Fibroblast of villous mesenchyme (primary cell): ENCODE measurements at regions not wholly inside any gene's neighbourhood (a gene's known extent, or its start where the extent isn't known, plus 50 kb on each side); places are given as distances from the start of the nearest gene placed in this dataset.
A peak's percentile ranks its signal among the peaks of the same experiment; 100 is the strongest.

Experiments
- DNase-seq: peaks from one replicate; pipeline ENCODE4 v3.0.0-alpha.2; 2010; ENCODE audit warnings: low read depth
- H3K4me3 ChIP-seq: 2 replicates; pipeline ENCODE4 v1.5.1; 2011; ENCODE audit warnings: low read depth, mild to moderate bottlenecking, low read length
- TF ChIP-seq, protein P1 (sequence below): IDR thresholded peaks from 2 replicates; pipeline ENCODE4 v1.5.1; 2012; ENCODE audit warnings: low read depth, mild to moderate bottlenecking, low read length; ENCODE audit not compliant: insufficient read depth

DNA sequence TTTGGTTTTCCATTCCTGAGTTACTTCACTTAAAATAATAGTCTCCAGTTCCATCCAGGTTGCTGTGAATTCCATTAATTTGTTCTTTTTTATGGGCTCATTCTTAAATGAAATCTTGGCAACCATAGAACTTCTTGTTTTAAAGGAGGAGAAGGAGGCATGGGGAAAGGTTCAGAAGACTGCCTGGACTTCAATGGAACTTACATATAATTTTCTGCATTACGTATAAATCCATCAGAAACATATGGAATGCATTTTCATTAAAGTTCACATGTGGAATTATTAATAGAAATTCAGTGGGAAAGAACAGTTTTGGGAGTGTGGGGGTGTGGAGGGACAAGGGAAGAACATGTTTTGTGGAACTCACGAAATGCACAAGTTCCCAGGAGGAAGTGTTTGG is 176.6 kb upstream of the PRKCQ start:
- peak; percentile 13 for DNase-seq
- H3K4me3 ChIP-seq: no peak overlapping the region
- TF ChIP-seq, protein P1, sequence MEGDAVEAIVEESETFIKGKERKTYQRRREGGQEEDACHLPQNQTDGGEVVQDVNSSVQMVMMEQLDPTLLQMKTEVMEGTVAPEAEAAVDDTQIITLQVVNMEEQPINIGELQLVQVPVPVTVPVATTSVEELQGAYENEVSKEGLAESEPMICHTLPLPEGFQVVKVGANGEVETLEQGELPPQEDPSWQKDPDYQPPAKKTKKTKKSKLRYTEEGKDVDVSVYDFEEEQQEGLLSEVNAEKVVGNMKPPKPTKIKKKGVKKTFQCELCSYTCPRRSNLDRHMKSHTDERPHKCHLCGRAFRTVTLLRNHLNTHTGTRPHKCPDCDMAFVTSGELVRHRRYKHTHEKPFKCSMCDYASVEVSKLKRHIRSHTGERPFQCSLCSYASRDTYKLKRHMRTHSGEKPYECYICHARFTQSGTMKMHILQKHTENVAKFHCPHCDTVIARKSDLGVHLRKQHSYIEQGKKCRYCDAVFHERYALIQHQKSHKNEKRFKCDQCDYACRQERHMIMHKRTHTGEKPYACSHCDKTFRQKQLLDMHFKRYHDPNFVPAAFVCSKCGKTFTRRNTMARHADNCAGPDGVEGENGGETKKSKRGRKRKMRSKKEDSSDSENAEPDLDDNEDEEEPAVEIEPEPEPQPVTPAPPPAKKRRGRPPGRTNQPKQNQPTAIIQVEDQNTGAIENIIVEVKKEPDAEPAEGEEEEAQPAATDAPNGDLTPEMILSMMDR: no peak

DNA sequence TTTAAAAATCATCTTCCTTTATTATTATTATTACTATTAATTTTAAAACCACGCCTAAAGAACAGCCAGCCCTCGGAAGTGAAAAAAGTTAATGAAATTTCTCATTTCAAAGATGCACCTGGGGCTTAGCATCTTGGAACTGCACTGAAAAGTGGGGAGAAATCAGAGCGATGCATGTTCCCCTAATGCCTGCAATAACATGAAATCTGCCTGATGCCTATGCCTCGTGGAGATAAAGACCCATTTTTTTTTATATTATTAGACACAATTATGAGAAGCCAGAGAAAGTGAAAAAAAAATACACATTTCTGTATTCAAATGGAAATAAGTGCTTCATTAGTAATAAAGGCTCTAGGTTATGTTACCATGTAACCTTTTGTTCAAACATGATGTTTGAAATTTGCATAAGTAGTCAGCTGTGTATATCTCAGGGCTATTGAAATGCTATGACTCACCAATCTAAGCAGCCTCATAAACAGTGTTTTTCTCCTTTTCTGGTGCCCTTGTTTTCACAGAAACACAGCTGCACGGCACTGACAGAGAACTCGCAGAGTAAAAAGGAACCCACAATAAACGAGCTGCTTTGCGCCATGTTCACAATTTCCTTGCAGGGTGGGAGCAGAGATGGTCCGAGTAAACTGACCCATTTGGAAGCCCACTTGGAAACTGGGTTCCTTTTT is 175.8 kb upstream of the PRKCQ start:
- TF ChIP-seq, protein P1: no peak
- peak; percentile 94 for DNase-seq
- H3K4me3 ChIP-seq: no peak overlapping the region

DNA sequence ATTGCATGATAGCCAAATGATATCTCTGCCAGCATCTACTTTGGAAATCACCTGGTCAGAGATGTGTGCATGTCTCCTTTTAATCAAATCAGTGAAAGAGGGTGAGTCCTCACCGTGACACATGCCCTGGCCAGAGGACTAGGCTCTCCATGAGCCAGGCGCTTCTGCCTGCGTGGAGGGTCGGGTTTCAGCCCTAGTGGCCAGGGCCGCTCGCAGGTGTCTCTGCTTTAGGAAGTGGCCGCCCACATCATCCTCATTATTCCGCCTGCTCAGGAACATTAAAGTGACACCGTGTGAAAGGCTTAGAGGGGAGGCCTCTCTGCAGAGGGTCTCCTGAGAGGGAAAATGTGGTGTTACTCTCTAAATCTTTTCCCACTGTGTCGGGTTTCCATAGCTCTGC is 173.6 kb upstream of the PRKCQ start:
- TF ChIP-seq, protein P1: no peak
- DNase-seq: no peak
- H3K4me3 ChIP-seq: no peak overlapping the region

DNA sequence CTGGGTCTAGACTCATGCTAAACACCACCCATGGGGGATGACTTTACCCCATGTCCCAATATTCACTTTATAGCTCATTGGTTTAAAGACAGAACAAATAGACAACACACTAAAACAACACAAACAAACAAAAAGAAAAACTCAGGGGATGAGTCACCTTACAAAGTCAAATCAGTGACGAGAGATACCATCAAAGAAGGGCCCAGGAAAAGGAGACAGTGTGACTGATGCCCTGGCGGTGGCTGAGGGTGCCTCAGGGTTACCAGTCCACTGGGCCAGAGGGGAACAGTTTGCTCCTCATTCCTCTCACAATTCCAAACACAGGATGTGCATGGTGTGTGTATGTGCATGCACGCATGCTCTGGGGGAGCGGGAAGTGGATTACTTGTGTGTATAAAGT is 171.3 kb upstream of the PRKCQ start:
- TF ChIP-seq, protein P1: no peak
- H3K4me3 ChIP-seq: no peak overlapping the region
- DNase-seq: no peak

DNA sequence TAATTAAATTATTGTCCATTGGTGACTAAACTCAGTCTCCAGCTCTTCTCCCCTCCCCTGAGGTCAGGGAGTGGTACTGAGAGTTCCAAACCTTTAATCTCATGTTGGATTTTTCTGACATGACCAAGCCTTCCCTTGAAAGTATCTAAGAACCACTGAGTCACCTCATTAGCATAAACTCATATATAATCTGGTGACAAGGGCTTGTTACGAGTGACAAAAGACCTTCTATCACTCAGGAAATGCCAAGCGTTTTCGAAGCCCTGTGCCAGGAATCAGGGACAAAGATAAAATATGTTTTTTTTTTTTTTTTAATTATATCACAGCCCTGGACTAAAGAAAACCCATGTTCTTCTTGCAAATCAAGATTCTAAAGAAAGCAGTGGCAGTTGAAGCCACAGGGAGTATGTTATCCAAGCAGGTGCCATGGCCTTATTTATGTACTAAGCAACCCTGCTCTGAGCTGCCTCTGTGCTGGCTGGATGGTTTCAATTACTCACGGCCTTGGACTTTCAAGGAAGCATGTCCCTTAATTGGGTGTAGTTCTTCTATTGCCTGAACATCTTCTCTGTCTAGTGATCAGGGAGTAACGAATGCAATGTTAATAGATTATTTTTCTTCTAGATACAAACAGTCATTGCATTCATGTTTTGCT is 169.0 kb upstream of the PRKCQ start:
- TF ChIP-seq, protein P1: no peak
- H3K4me3 ChIP-seq: no peak overlapping the region

DNA sequence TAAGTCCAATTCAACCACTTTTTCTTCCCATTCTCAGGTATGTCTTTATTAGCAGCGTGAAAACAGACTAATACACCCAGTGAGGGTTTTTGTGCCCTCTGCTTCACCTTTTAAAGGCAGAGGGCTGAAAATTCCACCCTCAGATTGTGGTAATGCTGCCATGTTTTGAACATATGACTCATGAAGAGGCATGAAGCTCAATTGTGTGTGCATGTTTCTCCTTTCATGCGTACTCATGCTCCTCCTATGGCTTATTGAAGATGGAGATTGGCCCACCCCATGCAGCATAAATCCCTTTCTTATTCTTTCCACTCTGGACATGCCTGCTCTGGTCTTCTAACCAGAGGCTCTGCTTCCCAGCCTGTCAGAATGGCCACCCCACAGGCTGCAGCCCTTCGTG is 168.0 kb upstream of the PRKCQ start:
- TF ChIP-seq, protein P1: no peak
- DNase-seq: no peak
- H3K4me3 ChIP-seq: no peak overlapping the region

More for the DNA sequence above, 169.0 kb upstream of the PRKCQ start:
- peak; percentile 63 for DNase-seq
